ENCODE measurements at regions not wholly inside any gene's neighbourhood (a gene's known extent, or its start where the extent isn't known, plus 50 kb on each side); places are given as distances from the start of the nearest gene placed in this dataset.
"Not testable (repeated sequence)": the region's sequence is repeated elsewhere in the genome, so short reads cannot be mapped to it uniquely, and the experiment has no call there.

- DNase-seq (ENCODE audit: low spot score) = no peak
- TF ChIP-seq CTCF (IDR thresholded peaks at IDR 0.05) = no peak
- ATAC-seq (ENCODE audit: low FRiP score) = no peak
Measured at GRCh38 chr12:88842314-88842713, 262.0 kb upstream of the KITLG start.

- no peak for ATAC-seq (ENCODE audit: low FRiP score)
- DNase-seq (ENCODE audit: low spot score) = no peak
Measured at GRCh38 chr12:88839486-88839885, 259.2 kb upstream of the KITLG start.

GRCh38 chr12:88836156-88836555 is 255.9 kb upstream of the KITLG start:
- TF ChIP-seq CTCF (IDR thresholded peaks at IDR 0.05) = no peak
- ATAC-seq (ENCODE audit: low FRiP score) = no peak
- DNase-seq (ENCODE audit: low spot score) = no peak

More at GRCh38 chr12:88839486-88839885, 259.2 kb upstream of the KITLG start:
- TF ChIP-seq CTCF (IDR thresholded peaks at IDR 0.05) = no peak

GRCh38 chr12:88834226-88834625 is 254.0 kb upstream of the KITLG start:
- no peak for TF ChIP-seq CTCF (IDR thresholded peaks at IDR 0.05)
- DNase-seq (ENCODE audit: low spot score) (no peak), ATAC-seq (ENCODE audit: low FRiP score) (no peak)

GRCh38 chr12:88833641-88834116 is 253.4 kb upstream of the KITLG start:
- TF ChIP-seq CTCF (IDR thresholded peaks at IDR 0.05) = no peak
- no peak for ATAC-seq (ENCODE audit: low FRiP score)
- no peak for DNase-seq (ENCODE audit: low spot score)

- ATAC-seq (ENCODE audit: low FRiP score); DNase-seq (ENCODE audit: low spot score): not testable (repeated sequence)
Measured at GRCh38 chr12:88828537-88828936, 248.3 kb upstream of the KITLG start.

GRCh38 chr12:88820012-88820411 is 239.7 kb upstream of the KITLG start:
- ATAC-seq (ENCODE audit: low FRiP score) (no peak), DNase-seq (ENCODE audit: low spot score) (no peak)
- no peak for TF ChIP-seq CTCF (IDR thresholded peaks at IDR 0.05)

GRCh38 chr12:88816201-88816600 is 235.9 kb upstream of the KITLG start:
- TF ChIP-seq CTCF (IDR thresholded peaks at IDR 0.05) = no peak
- ATAC-seq (ENCODE audit: low FRiP score) (no peak), DNase-seq (ENCODE audit: low spot score) (no peak)
